ENCODE measurements at regions not wholly inside any gene's neighbourhood (a gene's known extent, or its start where the extent isn't known, plus 50 kb on each side); places are given as distances from the start of the nearest gene placed in this dataset.

GRCh38 chrX:115901241-115901640 is 269.3 kb upstream of the AGTR2 start (continued):
- TF ChIP-seq ZNF462 (CRISPR knock-in tag; IDR thresholded peaks at IDR 0.05) (no peak), CREB1 (CRISPR knock-in tag; IDR thresholded peaks at IDR 0.05; ENCODE audit: low read depth) (no peak), STAT1 (IDR thresholded peaks at IDR 0.05; ENCODE audit: unreplicated experiment) (no peak), POLR2AphosphoS5 (IDR thresholded peaks at IDR 0.05; ENCODE audit: low read depth) (no peak; the same call in 1 of the 2 replicates)

- no peak for ATAC-seq
- peaks cover 59% of the 10 kb centered on the region for H3K36me3 Mint-ChIP-seq (ENCODE audit: low read depth)
- Histone ChIP-seq H3K79me2 (replicated peaks; ENCODE audit: insufficient read depth) (no peaks in the 10 kb centered on the region), H4K20me1 (replicated peaks; ENCODE audit: insufficient read depth) (peaks cover 2% of the 10 kb centered on the region; the same call in 1 of the 2 replicates), H3K4me2 (no peak overlapping the region), H2AFZ (no peak overlapping the region), H3K9me2 (ENCODE audit: insufficient read depth) (no peaks in the 10 kb centered on the region), H3F3A (replicated peaks; ENCODE audit: low read depth) (no peaks in the 10 kb centered on the region), H3K36me3 (ENCODE audit: insufficient read depth) (no peaks in the 10 kb centered on the region), H3K4me3 (no peak overlapping the region), H3K4me1 (ENCODE audit: insufficient read depth) (no peaks in the 10 kb centered on the region), H3K27ac (ENCODE audit: low read depth) (no peak overlapping the region), H3K27me3 (ENCODE audit: insufficient read depth) (no peaks in the 10 kb centered on the region)
- no peak for DNase-seq (ENCODE audit: low spot score)
- no peak overlapping the region for H3K27ac Mint-ChIP-seq
- no peak overlapping the region for H3K4me3 Mint-ChIP-seq
- no peaks in the 10 kb centered on the region; the same call in 2 of the 3 replicates for H3K4me1 Mint-ChIP-seq
- H3K9me3 Mint-ChIP-seq = peaks cover 2% of the 10 kb centered on the region; the same call in 1 of the 3 replicates
- peaks cover 45% of the 10 kb centered on the region for H3K27me3 Mint-ChIP-seq (ENCODE audit: insufficient read depth, low read depth, poor library complexity)
- TF ChIP-seq POLR2AphosphoS5 (IDR thresholded peaks at IDR 0.05; ENCODE audit: low read depth) = no peak; the same call in 1 of the 2 replicates
- no peak for TF ChIP-seq CREB1 (CRISPR knock-in tag; IDR thresholded peaks at IDR 0.05; ENCODE audit: low read depth)
- TF ChIP-seq CTCF (conservative IDR thresholded peaks at IDR 0.05; ENCODE audit: low read depth in 2 of 2) = no peak
- TF ChIP-seq JUNB (IDR thresholded peaks at IDR 0.05; ENCODE audit: unreplicated experiment) = no peak
- no peak for TF ChIP-seq ZNF462 (CRISPR knock-in tag; IDR thresholded peaks at IDR 0.05)
- no peak for TF ChIP-seq EZH2 (IDR thresholded peaks at IDR 0.05; ENCODE audit: low read depth, unreplicated experiment)
These were observed 267.5 kb upstream of the AGTR2 start for GRCh38 chrX:115902995-115903394.

All from GM23338 (cell line).